Activated effector memory CD4-positive, alpha-beta T cell treated with Interleukin-2 at 50 U/mL for 16 hours (primary cell): ENCODE measurements at regions not wholly inside any gene's neighbourhood (a gene's known extent, or its start where the extent isn't known, plus 50 kb on each side); places are given as distances from the start of the nearest gene placed in this dataset.

ENCODE experiments used
- DNase-seq: peaks from one replicate; pipeline ENCODE4 v3.0.0-alpha.2; 2020

DNA sequence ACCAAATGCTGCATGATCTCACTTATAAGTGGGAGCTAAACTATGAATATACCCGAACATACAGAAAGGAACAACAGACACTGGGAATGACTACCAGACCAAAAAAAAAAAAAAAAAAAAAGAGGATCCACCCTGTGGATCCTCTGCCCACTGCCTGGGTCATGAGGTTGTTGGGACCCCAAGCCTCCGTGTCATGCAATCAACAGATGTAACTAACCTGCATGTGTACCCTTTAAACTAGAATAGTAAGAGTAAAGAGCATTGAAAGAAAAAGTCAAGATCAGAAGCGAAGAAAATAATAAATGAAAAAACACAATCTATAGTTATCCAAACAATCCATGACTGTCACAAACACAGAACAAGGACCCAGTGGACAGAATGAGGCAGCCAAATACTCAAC, 109.5 kb upstream of the TOP3B start:
- no peak for DNase-seq

GRCh38 chr22:22091400-22091878, 108.9 kb upstream of the TOP3B start:
- no peak for DNase-seq

DNA sequence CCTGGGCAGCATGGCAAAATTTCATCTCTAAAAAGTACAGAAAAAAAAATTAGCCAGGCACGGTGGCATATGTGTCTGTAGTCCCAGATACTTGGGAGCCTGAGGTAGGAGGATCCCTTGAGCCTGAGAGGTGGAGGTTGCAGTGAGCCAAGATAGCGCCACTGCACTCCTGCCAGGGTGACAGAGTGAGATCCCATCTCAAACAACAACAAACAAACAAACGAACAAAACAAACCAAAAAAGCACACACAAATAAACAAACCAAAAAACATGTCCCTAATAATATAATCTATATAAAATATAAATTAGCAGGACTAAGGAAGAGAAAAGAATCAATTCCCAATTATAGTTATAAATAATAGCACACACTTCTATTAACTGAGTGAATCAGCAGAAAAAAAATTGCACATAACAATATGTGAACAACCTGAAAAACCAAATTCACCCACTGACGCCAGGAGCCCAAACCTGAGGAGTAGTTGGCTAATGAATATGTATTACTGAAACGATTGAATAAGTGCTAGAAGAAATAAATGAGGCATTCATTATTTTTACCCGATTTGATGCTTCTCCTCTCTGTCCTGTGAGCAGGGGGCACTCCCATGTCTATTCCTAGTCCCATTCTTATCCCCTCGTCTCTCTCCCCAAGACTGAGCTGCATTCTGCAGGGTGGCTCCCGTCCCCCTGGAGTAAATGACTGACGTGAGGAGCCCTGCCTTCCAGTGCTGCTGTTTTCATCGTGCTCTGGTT, 108.2 kb upstream of the TOP3B start:
- DNase-seq: no peak

- no peak for DNase-seq
These were observed 107.1 kb upstream of the TOP3B start for GRCh38 chr22:22089459-22090308.

- no peak for DNase-seq
These were observed 106.3 kb upstream of the TOP3B start for GRCh38 chr22:22088658-22089458.

DNA sequence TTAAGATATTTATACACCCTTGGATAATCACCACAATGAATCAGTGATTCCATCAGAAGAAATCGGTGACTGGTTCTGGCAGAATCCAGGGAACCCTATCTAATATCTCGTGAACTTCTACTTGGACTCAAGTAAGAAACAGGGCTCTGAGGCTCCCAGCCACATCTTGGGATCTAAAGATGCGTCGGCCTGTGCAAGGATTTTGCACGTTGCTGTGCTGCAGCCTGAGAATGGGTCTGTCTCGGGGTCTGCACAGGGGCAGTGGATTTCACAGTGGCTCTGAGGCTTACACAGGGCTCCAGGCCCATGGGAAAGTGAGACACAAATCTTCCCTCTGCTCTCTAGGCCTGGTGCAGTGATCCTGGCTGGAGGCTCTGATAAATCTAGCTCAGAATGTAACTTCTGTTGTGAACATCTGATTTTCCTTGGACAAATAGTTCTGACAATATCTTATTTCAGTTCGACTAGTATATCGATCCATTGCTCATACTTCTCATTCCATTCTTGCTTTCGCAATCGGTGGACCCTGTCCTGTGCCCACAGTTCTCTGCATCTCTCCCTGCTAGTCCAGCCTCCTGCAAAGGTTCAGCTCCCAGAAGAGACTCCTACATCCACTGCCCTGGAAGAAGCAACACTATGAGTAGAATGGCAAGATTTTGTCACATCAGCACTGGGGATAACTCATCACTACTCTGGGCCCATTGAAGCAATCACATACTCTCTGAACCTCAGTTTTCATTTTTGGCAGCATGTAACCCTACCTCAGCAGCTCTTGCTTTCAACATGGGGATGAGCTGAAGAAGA, 105.5 kb upstream of the TOP3B start:
- DNase-seq: no peak

DNA sequence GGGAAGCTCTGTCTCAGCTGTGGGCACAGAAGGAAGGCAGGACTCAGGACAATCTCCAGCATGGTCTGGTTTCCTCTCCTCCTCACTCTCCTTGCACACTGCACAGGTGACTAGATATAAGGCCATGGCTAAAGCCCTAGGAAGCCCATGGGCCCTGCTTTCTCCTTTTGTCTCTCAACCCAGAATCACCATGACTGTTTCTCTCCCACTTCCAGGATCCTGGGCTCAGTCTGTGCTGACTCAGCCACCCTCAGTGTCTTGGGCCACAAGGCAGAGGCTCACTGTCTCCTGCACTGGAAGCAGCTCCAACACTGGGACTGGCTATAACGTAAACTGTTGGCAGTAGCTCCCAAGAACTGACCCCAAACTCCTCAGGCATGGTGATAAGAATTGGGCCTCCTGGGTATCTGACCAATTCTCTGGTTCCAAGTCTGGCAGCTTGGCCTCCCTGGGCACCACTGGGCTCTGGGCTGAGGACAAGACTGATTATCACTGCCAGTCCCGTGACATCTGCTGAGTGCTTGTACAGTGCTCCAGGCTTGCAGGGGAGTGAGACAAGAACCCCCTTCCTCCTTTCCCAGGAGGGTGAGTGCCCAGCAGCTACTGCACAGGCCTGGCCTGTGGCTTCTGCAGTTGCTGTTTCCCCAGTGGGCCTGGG, 104.0 kb upstream of the TOP3B start:
- DNase-seq: no peak

DNA sequence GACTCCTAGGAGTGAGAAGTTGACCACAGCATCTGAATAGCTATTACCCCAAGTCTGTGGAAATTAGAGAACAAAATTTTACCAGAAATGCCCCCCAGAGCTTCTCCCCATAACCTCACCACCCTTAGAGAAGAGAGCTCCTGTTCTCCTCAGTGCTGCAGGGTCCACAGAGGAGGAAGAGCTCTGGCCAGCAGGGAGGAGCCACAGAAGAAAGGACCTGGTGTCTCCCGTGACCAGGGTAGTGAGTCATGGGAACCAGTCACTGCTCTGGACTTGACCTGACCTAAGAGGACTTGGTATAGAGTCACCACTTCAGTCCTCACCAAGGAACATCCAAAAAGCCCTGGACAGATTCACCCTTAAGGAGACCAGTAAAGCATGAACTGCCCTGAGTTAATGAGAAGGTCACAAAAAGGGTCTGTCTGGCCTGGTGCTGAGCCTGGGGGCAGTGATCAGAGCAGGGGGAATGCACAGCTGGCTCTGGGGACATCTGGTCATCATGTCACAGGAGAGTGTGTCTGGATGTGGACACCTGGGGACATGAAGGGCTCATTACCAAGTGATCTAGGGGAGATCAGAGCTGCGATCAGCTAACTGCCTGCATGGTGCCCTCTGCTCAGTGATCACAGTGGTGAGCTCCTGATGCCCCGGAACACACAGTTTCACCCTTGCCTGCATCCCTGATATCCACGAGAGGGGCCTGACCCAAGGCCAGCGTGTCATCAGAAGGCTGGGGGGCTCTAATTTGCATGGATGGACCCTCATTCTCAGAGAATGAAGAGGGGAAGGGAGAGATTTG, 103.3 kb upstream of the TOP3B start:
- no peak for DNase-seq

GRCh38 chr22:22084089-22084711, 101.6 kb upstream of the TOP3B start:
- DNase-seq: no peak

DNA sequence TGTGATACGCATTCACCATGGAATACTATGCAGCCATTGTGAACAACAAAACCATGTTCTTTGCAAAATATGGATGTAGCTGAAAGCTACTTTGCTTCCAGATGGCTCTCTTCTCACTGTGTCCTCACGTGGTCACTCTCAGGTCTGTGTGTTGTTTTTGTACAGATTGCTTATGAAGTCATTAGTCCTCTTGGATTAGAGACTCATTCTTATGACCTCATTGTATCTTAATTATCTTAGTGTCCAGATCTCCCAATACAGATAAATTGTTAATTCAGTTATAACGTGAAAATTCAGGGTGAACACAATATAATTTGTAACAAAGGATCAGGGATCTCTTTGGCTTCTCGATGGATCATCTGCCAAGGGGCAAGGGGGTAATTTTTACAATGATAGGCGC, 100.4 kb upstream of the TOP3B start:
- no peak for DNase-seq

DNA sequence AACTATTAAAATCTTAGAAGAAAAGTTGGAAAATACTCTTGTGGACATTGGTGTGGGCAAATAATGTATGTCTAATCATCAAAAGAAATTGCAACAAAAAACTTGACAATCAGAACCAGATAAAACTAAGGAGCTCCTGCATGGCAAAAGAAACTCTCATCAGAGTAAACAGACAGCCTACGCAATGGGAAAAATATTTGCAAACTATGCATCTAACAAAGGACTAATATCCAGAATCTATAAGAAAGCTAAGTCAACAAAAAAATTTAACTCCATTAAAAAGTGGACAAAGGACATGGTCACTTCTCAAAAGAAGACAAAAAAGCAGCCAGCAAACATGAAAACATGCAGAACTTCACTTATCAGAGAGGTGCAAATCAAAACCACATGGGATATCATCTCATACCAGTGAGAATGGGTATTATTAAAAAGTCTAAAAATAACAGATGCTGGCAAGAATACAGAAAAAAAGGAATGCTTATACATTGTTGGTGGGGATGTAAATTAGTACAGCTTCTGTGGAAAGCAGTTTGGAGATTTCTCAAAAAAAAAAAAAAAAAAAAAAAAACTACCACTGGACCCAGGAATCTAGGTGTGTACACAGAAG, 99.7 kb upstream of the TOP3B start:
- no peak for DNase-seq

- no peak for DNase-seq
These were observed 97.7 kb upstream of the TOP3B start for GRCh38 chr22:22080270-22080669.

GRCh38 chr22:22079404-22080148, 97.0 kb upstream of the TOP3B start:
- no peak for DNase-seq

GRCh38 chr22:22078329-22078728, 95.7 kb upstream of the TOP3B start:
- DNase-seq: no peak

DNA sequence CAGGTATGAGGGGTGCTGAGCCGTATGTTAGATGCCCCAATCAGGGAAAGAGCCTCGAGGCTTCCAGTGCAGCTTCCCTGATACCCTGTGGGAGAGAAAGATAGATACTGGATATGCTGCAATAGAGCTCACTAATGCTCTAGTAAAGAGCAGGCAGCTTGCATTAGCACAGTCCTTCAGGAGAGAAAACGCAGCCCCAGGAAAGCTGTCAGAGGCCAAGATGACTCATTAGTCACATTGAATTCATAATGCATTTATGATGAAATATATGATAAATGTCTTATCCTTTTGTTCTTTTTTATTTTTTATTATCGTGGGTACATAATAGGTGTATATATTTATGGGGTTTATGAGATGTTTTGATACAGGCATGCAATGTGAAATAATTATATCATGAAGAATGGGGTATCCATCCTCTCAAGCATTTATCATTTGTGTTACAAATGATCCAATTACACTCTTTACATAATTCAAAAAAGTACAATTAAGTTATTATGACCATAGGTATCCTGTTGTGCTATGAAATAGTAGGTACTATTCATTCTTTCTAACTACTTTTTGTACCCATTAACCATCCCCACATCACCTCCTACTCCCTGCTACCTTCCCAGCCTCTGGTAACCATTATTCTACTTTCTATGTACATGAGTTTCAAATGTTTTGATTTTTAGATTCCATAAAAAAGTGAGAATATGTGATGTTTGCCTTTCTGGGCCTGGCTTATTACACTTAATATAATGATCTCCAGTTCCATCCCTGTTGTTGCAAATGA, 94.5 kb upstream of the TOP3B start:
- DNase-seq: no peak

DNA sequence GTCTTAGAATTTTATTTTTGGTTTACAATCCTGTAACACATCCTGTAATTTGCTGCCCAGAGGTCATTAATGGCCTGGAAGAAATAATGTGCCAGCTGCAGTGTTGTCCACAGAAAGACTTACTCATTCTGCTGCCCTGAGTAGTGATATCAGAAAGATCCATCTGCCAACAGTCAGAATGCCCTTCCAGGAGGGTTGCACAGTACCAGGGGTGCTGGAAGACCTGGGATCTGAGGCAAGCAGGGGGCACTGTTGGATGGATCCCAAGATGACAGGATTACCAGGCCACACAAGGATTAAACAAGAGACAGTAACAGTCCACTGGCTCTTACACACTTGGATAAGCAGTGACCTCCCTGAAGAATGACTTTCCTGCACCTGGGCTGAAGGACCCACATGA, 93.8 kb upstream of the TOP3B start:
- no peak for DNase-seq

- DNase-seq: no peak
These were observed 93.0 kb upstream of the TOP3B start for GRCh38 chr22:22075382-22076163.
